Esophagus squamous epithelium (tissue), 4 donors: ENCODE measurements at regions not wholly inside any gene's neighbourhood (a gene's known extent, or its start where the extent isn't known, plus 50 kb on each side); places are given as distances from the start of the nearest gene placed in this dataset.

Experiments used
- CTCF ChIP-seq, 6 experiments: fragments of 450-650 bp in 4 of 6; fragments of 200-600 bp in 2 of 6; sonication (generic) in 2 of 6; IDR thresholded peaks; one replicate each; pipeline ENCODE4 v1.5.1; 2016 to 2019; ENCODE audit warnings: antibody characterized with exemption in 6 of 6, mild to moderate bottlenecking in 4 of 6, moderate library complexity in 4 of 6
- POLR2A ChIP-seq, 4 donors: fragments of 450-650 bp; IDR thresholded peaks; one replicate each; pipeline ENCODE4 v1.6.1; 2017; ENCODE audit warnings: antibody characterized with exemption in 4 of 4, mild to moderate bottlenecking in 4 of 4, moderate library complexity in 3 of 4

GRCh38 chr1:185600641-185601040 lies 133.6 kb upstream of the HMCN1 start:
- TF ChIP-seq CTCF (IDR thresholded peaks at IDR 0.05) (no peak), POLR2A (IDR thresholded peaks at IDR 0.05) (no peak)
